H1 (cell line): ENCODE measurements at regions not wholly inside any gene's neighbourhood (a gene's known extent, or its start where the extent isn't known, plus 50 kb on each side); places are given as distances from the start of the nearest gene placed in this dataset.

ENCODE experiments used
- CTCF ChIA-PET: fragments of 300-600 bp; sonication (Branson Sonifier 250); formaldehyde crosslinking; loops from one replicate; lab custom pipeline; 2021; ENCODE audit not compliant: partially characterized antibody; lab: Charles Lee
- POLR2A ChIA-PET: fragments of 300-600 bp; sonication (Branson Sonifier 250); formaldehyde crosslinking; loops from one replicate; lab custom pipeline; 2021; ENCODE audit warnings: inconsistent platforms; ENCODE audit not compliant: partially characterized antibody; lab: Charles Lee
- DNase-seq, 2 experiments: peaks; one replicate each; pipeline versions ENCODE4 v3.0.0 to v3.0.0-alpha.2; 2010 to 2022; ENCODE audit warnings: low spot score in 2 of 2, low read depth in 1 of 2, mixed read lengths in 1 of 2
- FAIRE-seq: peaks from 2 replicates; lab custom pipeline; 2011; peaks lifted over from hg19 to GRCh38; lab: Jason Lieb, UNC
- H2AFZ ChIP-seq: 2 replicates; pipeline ENCODE4 v1.8.1; 2012; ENCODE audit warnings: low read length, inconsistent platforms
- H2AK5ac ChIP-seq: 2 replicates; pipeline ENCODE4 v1.6.1; 2013; ENCODE audit warnings: low read depth, low read length
- H2BK120ac ChIP-seq: replicated peaks from 2 replicates; pipeline ENCODE3; 2013; ENCODE audit warnings: low read depth, low read length, inconsistent platforms
- H2BK12ac ChIP-seq: 2 replicates; pipeline ENCODE4 v1.6.1; 2013; ENCODE audit warnings: low read depth, low read length
- H2BK15ac ChIP-seq: 2 replicates; pipeline ENCODE4 v1.6.1; 2013; ENCODE audit warnings: low read length
- H2BK20ac ChIP-seq: 2 replicates; pipeline ENCODE4 v1.6.1; 2013; ENCODE audit warnings: low read length
- H2BK5ac ChIP-seq: 2 replicates; pipeline ENCODE4 v1.6.1; 2013; ENCODE audit warnings: low read depth, low read length
- H3K14ac ChIP-seq: 2 replicates; pipeline ENCODE4 v1.6.1; 2013; ENCODE audit warnings: inconsistent platforms; ENCODE audit not compliant: insufficient read length
- H3K18ac ChIP-seq: 2 replicates; pipeline ENCODE4 v1.6.1; 2013; ENCODE audit warnings: low read length; ENCODE audit errors: extremely low read depth
- H3K23ac ChIP-seq: 2 replicates; pipeline ENCODE4 v1.6.1; 2013; ENCODE audit warnings: inconsistent platforms; ENCODE audit not compliant: insufficient read length
- H3K23me2 ChIP-seq: 2 replicates; pipeline ENCODE4 v1.6.1; 2013; ENCODE audit warnings: low read depth, low read length
- H3K27ac ChIP-seq: 2 replicates; pipeline ENCODE4 v1.6.1; 2011; ENCODE audit warnings: low read depth, low read length, inconsistent platforms
- H3K27me3 ChIP-seq, 4 experiments: replicated peaks in 1 of 4; 1 replicate in 1 of 4; 2 replicates in 3 of 4; pipeline versions ENCODE4 v1.6.1 to v1.8.1; 2011 to 2013; ENCODE audit warnings: low read length in 3 of 4, mild to moderate bottlenecking in 3 of 4, inconsistent platforms in 2 of 4, mixed read lengths in 2 of 4, moderate library complexity in 1 of 4; ENCODE audit not compliant: control insufficient read depth in 3 of 4, insufficient read depth in 3 of 4; ENCODE audit errors: extremely low read depth in 1 of 4
- H3K36me3 ChIP-seq, 4 experiments: 2 replicates each; pipeline versions ENCODE4 v1.6.1 to v1.8.1; 2011 to 2013; ENCODE audit warnings: mild to moderate bottlenecking in 4 of 4, low read length in 3 of 4, moderate library complexity in 2 of 4, control low read depth in 1 of 4, inconsistent platforms in 1 of 4; ENCODE audit not compliant: insufficient read depth in 4 of 4, control insufficient read depth in 2 of 4
- H3K4ac ChIP-seq: replicated peaks from 2 replicates; pipeline ENCODE3; 2013; ENCODE audit warnings: low read length, low read depth, mixed read lengths, inconsistent platforms; ENCODE audit not compliant: insufficient read length
- H3K4me1 ChIP-seq, 4 experiments: replicated peaks in 1 of 4; 1 replicate in 1 of 4; 2 replicates in 3 of 4; pipeline versions ENCODE4 v1.6.1 to v1.8.1; 2011 to 2013; ENCODE audit warnings: low read length in 3 of 4, inconsistent platforms in 2 of 4, mixed read lengths in 1 of 4; ENCODE audit not compliant: insufficient read depth in 4 of 4, control insufficient read depth in 3 of 4
- H3K4me2 ChIP-seq, 2 experiments: 2 replicates each; pipeline versions ENCODE4 v1.6.1 to v1.8.1; 2011 to 2013; ENCODE audit warnings: low read depth in 2 of 2, low read length in 2 of 2, control low read depth in 1 of 2, inconsistent platforms in 1 of 2, mild to moderate bottlenecking in 1 of 2; ENCODE audit not compliant: insufficient read depth in 1 of 2
- H3K4me3 ChIP-seq, 4 experiments: fragments of 200-600, 300-600 bp in 1 of 4; sonication (generic), shearing (Covaris generic), sonication (Bioruptor Twin) in 1 of 4; 2 replicates each; pipeline versions ENCODE4 v1.5.1 to v1.8.1; 2011 to 2016; ENCODE audit warnings: low read length in 4 of 4, low read depth in 3 of 4, control low read depth in 2 of 4, inconsistent platforms in 2 of 4, mild to moderate bottlenecking in 2 of 4, mixed read lengths in 1 of 4, moderate library complexity in 1 of 4; ENCODE audit not compliant: insufficient read depth in 2 of 4; ENCODE audit errors: extremely low read depth in 1 of 4
- H3K56ac ChIP-seq: replicated peaks from 2 replicates; pipeline ENCODE3; 2013; ENCODE audit warnings: low read depth, mild to moderate bottlenecking, mixed read lengths, low read length, inconsistent platforms; ENCODE audit not compliant: insufficient read length
- H3K79me1 ChIP-seq: 2 replicates; pipeline ENCODE4 v1.6.1; 2013; ENCODE audit warnings: low read depth, low read length, control low read depth
- H3K79me2 ChIP-seq, 2 experiments: 2 replicates each; pipeline versions ENCODE4 v1.6.1 to v1.8.1; 2012 to 2013; ENCODE audit warnings: low read length in 2 of 2, mild to moderate bottlenecking in 2 of 2, inconsistent platforms in 1 of 2; ENCODE audit not compliant: insufficient read depth in 2 of 2, control insufficient read depth in 1 of 2
- H3K9ac ChIP-seq, 4 experiments: replicated peaks in 1 of 4; 1 replicate in 1 of 4; 2 replicates in 3 of 4; pipeline versions ENCODE4 v1.6.1 to v1.8.1; 2011 to 2013; ENCODE audit warnings: low read depth in 3 of 4, low read length in 3 of 4, control low read depth in 2 of 4, mild to moderate bottlenecking in 2 of 4, moderate library complexity in 2 of 4, inconsistent platforms in 1 of 4; ENCODE audit errors: extremely low read depth in 1 of 4
- H3K9me3 ChIP-seq, 2 experiments: 2 replicates each; pipeline versions ENCODE4 v1.6.1 to v1.8.1; 2012 to 2013; ENCODE audit warnings: mild to moderate bottlenecking in 2 of 2, moderate library complexity in 2 of 2, control low read depth in 1 of 2, inconsistent platforms in 1 of 2, low read depth in 1 of 2, low read length in 1 of 2, mixed read lengths in 1 of 2; ENCODE audit not compliant: insufficient read depth in 2 of 2
- H4K20me1 ChIP-seq, 2 experiments: replicated peaks in 1 of 2; 2 replicates each; pipeline versions ENCODE3 to v1.8.1; 2011 to 2013; ENCODE audit warnings: inconsistent platforms in 2 of 2, low read length in 2 of 2, mild to moderate bottlenecking in 1 of 2; ENCODE audit not compliant: insufficient read depth in 2 of 2, control insufficient read depth in 1 of 2
- H4K5ac ChIP-seq: 2 replicates; pipeline ENCODE4 v1.6.1; 2013; ENCODE audit warnings: low read length, low read depth, mixed read lengths, inconsistent platforms; ENCODE audit not compliant: insufficient read length
- H4K8ac ChIP-seq: 2 replicates; pipeline ENCODE4 v1.8.0; 2013; ENCODE audit warnings: mild to moderate bottlenecking, moderate library complexity, low read length, inconsistent platforms; ENCODE audit not compliant: insufficient read depth; ENCODE audit errors: extremely low read depth
- H4K91ac ChIP-seq: replicated peaks from 2 replicates; pipeline ENCODE3; 2013; ENCODE audit warnings: low read length, mixed read lengths, inconsistent platforms; ENCODE audit not compliant: insufficient read length
- EP300 ChIP-seq, 2 experiments: IDR thresholded peaks; 1 replicate in 1 of 2; 2 replicates in 1 of 2; pipeline ENCODE4 v1.6.1; 2011 to 2012; ENCODE audit warnings: low read depth in 2 of 2, low read length in 2 of 2, mild to moderate bottlenecking in 2 of 2, borderline replicate concordance in 1 of 2, inconsistent platforms in 1 of 2, moderate library complexity in 1 of 2
- HDAC6 ChIP-seq: IDR thresholded peaks from one replicate; pipeline ENCODE4 v1.7.1; 2012; ENCODE audit warnings: low read depth, mild to moderate bottlenecking, inconsistent platforms, low read length, moderate library complexity
- KDM1A ChIP-seq: fragments of 200-600, 300-600 bp; sonication (generic); IDR thresholded peaks from 2 replicates; pipeline ENCODE4 v1.7.1; 2016; ENCODE audit warnings: mild to moderate bottlenecking, low read length, borderline replicate concordance
- NRF1 ChIP-seq: IDR thresholded peaks from 2 replicates; pipeline ENCODE4 v1.6.1; 2011; ENCODE audit warnings: mild to moderate bottlenecking, low read depth, low read length, improper control_type of control experiment
- PHF8 ChIP-seq: fragments of 200-600 bp; sonication (generic); conservative IDR thresholded peaks from 2 replicates; pipeline ENCODE4 v1.7.1; 2012; ENCODE audit warnings: low read depth, mild to moderate bottlenecking, inconsistent platforms, low read length, moderate library complexity
- RXRA ChIP-seq: IDR thresholded peaks from 2 replicates; pipeline ENCODE4 v1.6.1; 2011; ENCODE audit warnings: low read depth, mild to moderate bottlenecking, low read length, moderate library complexity; ENCODE audit not compliant: insufficient read depth
- SIRT6 ChIP-seq: IDR thresholded peaks from one replicate; pipeline ENCODE4 v1.7.1; 2012; ENCODE audit warnings: low read length, inconsistent platforms
- SIX5 ChIP-seq: IDR thresholded peaks from 2 replicates; pipeline ENCODE4 v1.6.1; 2011; ENCODE audit warnings: mild to moderate bottlenecking, low read depth, low read length
- TAF1 ChIP-seq: IDR thresholded peaks from 2 replicates; pipeline ENCODE4 v1.6.1; 2011; ENCODE audit warnings: mild to moderate bottlenecking, low read depth, low read length
- TAF7 ChIP-seq: optimal IDR thresholded peaks from 2 replicates; pipeline ENCODE3; 2011; ENCODE audit warnings: low read depth, mild to moderate bottlenecking, inconsistent platforms, low read length, moderate library complexity, borderline replicate concordance
- TBP ChIP-seq: IDR thresholded peaks from 2 replicates; pipeline ENCODE4 v1.6.1; 2011; ENCODE audit warnings: low read depth, low read length, improper control_type of control experiment
- YY1 ChIP-seq: IDR thresholded peaks from 2 replicates; pipeline ENCODE4 v1.6.1; 2011; ENCODE audit warnings: low read depth, mild to moderate bottlenecking, low read length
- WGBS, 2 experiments: shearing (Covaris generic) in 1 of 2; methylation state at CpG; one replicate each; pipeline versions ENCODE4 v1.1.6 to v1.1.7; 2013 to 2015; ENCODE audit warnings: low lambda C conversion rate in 2 of 2, mixed read lengths in 2 of 2, inconsistent platforms in 1 of 2, low coverage in 1 of 2, missing lambda C conversion rate in 1 of 2; ENCODE audit not compliant: insufficient replicate concordance in 2 of 2, insufficient coverage in 1 of 2, insufficient read length in 1 of 2; ENCODE audit errors: extremely low coverage in 1 of 2, missing lambda C conversion rate in 1 of 2; 5-methylcytosine and 5-hydroxymethylcytosine counted together
- TF ChIP-seq, protein P1 (sequence below): IDR thresholded peaks from 2 replicates; pipeline ENCODE4 v1.6.1; 2012; ENCODE audit warnings: inconsistent platforms

DNA sequence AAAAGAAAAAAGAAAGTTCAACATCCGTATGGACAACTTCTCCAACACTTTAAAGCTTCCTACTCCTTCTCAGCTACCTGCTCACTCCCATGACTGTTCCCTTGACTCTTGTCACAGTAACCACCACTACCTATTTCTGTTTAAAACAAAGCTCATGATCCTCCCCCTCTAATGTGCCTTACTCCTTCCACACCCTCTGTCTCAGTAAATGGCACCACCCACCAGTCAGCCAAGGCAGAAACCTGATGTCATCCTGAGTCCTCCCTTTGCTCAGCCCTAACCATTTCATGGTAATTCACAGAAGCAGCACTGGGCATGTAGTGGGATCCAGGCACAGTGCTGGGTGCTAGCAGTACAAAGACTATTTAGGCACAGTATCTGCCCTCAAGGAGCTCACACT is 63.0 kb upstream of the PPM1J start:
- no peak overlapping the region for H3K9ac ChIP-seq
- H3K4me2 ChIP-seq: no peak overlapping the region
- no peak overlapping the region for H2BK120ac ChIP-seq
- ChIA-PET POLR2A (interaction anchor here (0.6 to 1.3 kb wide), 3 partner anchors 10 to 263 kb away, joined by 3 read pairs; no protein-coding TSS in a partner anchor), CTCF (interaction anchor here (0.6 to 1.6 kb wide), 2 partner anchors 25 to 46 kb away, joined by 3 to 5 read pairs; no protein-coding TSS in a partner anchor)
- H3K36me3 ChIP-seq: no peaks in the 10 kb centered on the region
- H4K5ac ChIP-seq: no peak overlapping the region
- no peak overlapping the region for H3K23ac ChIP-seq
- H4K8ac ChIP-seq: no peak overlapping the region
- FAIRE-seq (no peak), DNase-seq (no peak)
- H2AFZ ChIP-seq: peak overlapping the region; percentile 62; the same call in 1 of the 2 replicates
- no peak overlapping the region for H2AK5ac ChIP-seq
- no peak overlapping the region for H3K4ac ChIP-seq
- peaks cover 4 to 6% of the 10 kb centered on the region in 2 experiments; a peak in 1 of 4 replicates for H3K9me3 ChIP-seq
- H3K56ac ChIP-seq: no peak overlapping the region
- H4K20me1 ChIP-seq: no peaks in the 10 kb centered on the region
- H2BK12ac ChIP-seq: 0 out of 2 replicates have a peak overlapping the region, but pooled peaks have one; percentile 17
- H2BK15ac ChIP-seq: peak overlapping the region; percentile 0; the same call in 1 of the 2 replicates
- no peaks in the 10 kb centered on the region for H3K79me2 ChIP-seq
- no peaks in the 10 kb centered on the region; a peak in 1 of 7 replicates for H3K27me3 ChIP-seq
- no peak overlapping the region; the same call in 1 of the 2 replicates for H3K18ac ChIP-seq
- no peak overlapping the region for H2BK20ac ChIP-seq
- H4K91ac ChIP-seq: no peak overlapping the region
- H3K79me1 ChIP-seq: no peaks in the 10 kb centered on the region
- no peak overlapping the region for H3K14ac ChIP-seq
- no CpG with 5 or more reads among the region's 1 CpG for WGBS, 2 experiments
- no peaks in the 10 kb centered on the region for H3K4me1 ChIP-seq
- H3K4me3 ChIP-seq: no peak overlapping the region
- H2BK5ac ChIP-seq: no peak overlapping the region
- no peaks in the 10 kb centered on the region for H3K23me2 ChIP-seq
- H3K27ac ChIP-seq: no peak overlapping the region
- TF ChIP-seq KDM1A (no peak), EP300 (IDR thresholded peaks at IDR 0.05; ENCODE audit: borderline replicate concordance in 1 of 2, low read depth in 2 of 2, low read length in 2 of 2) (no peak), NRF1 (no peak), SIRT6 (no peak), RXRA (no peak), TAF7 (no peak), YY1 (no peak), TBP (no peak), TAF1 (no peak), PHF8 (no peak), HDAC6 (no peak), SIX5 (no peak)
- TF ChIP-seq, protein P1, sequence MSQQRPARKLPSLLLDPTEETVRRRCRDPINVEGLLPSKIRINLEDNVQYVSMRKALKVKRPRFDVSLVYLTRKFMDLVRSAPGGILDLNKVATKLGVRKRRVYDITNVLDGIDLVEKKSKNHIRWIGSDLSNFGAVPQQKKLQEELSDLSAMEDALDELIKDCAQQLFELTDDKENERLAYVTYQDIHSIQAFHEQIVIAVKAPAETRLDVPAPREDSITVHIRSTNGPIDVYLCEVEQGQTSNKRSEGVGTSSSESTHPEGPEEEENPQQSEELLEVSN: no peak
